ENCODE measurements at regions not wholly inside any gene's neighbourhood (a gene's known extent, or its start where the extent isn't known, plus 50 kb on each side); places are given as distances from the start of the nearest gene placed in this dataset.

DNA sequence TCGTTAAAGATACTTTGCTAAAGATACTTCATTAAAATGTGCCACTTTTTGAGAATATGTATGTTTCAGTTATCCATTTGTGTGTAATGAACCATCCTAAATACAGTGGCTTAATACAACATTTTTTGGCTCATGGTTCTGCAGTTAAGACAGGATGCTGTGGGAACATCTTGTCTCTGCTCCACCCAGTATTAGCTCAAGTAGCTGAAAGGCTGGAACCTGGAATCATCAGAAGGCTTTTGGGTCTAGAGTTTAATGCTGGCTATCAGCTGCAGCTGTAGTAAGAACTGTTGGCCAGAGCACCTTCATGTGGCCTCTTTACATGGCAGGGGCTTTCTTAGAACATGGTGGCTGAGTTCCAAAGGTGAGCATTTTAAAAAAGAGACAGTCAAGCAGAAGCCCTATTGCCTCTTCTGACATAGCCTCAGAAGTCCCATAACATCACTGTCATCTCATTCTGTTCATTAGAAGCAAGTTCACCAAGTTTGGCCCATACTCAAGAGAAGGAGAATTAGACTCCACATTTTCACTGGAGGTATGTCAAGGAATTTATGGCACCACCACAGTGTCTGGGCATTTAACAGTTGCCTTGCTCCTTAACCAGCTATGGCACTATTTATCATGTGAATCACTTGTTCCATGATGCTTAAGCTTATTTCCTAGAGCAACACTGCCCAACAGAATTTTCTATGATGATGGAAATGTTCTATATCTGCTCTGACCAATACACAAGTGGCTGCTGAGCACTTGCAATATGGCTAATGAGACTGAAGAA, 70.4 kb upstream of the PDZRN3 start:
- in situ Hi-C loops (cut with HindIII; ENCODE audit: low pct_ligation_motif_present, low pct_unique_long_range_greater_than_20kb, low sequenced_read_pairs): no loop called here
- DNase-seq: no peak

DNA sequence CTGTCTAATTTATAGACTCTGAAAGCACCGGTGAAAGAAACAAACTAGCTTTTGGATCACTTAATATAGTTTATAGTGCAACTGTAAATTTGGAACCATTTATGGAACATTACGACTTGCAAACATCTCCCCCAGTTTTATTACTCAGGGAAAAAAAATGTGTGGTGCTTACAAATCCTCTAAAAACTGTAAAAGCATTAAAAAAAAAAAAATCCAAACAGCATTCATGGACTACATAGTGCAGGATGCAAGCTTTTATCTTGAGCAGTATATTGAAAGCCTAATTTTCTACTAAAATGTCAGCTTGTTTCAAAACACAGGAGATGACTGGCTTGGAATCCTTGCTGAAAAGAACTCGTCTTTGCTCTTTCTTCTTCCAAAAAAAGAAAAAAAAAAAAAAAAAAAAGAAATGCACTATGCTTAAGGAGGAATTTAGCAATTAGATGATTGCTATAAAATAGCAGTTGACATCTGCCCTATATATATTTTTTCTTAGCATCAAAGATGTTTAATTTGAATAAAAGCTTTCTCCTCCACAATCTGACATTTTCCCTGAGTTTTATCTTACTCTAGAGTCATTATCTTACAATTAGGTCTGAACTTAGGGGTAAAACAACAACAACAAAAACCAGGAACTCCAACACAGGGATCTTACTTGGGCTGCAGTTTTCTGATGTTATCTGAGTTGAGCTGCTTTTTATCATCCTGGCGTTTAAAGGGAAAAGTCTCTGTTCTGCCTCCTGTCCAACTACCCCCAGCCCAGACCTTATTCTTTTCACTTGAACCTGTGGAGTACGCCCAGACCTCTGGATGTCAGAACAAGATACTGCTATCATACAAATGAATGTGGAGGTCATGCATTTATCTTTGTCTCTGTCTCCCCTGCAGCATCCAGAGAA, 62.6 kb upstream of the PDZRN3 start:
- in situ Hi-C loops (cut with HindIII; ENCODE audit: low pct_ligation_motif_present, low pct_unique_long_range_greater_than_20kb, low sequenced_read_pairs): no loop called here
- no peak for DNase-seq

DNA sequence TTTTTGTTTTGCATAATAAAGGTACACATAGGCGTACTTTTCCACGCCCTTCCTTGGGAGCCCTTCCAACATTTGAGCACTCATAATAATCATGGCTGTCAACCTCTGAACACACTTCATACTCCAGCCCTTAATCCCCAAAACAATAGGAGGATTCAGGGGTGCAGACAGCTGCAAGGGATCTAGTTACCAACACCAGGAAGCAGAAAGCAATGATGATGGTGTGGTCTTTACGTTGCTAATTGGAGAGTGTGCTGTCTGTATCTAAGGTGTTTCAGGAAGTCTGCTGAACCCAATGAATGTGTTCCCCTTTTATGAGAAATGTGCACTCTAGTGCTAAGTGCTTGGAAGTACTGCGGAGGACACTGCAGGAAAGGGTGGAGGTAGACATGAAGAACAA, 60.3 kb upstream of the PDZRN3 start:
- DNase-seq: no peak
- in situ Hi-C loops (cut with HindIII; ENCODE audit: low pct_ligation_motif_present, low pct_unique_long_range_greater_than_20kb, low sequenced_read_pairs): no loop called here

DNA sequence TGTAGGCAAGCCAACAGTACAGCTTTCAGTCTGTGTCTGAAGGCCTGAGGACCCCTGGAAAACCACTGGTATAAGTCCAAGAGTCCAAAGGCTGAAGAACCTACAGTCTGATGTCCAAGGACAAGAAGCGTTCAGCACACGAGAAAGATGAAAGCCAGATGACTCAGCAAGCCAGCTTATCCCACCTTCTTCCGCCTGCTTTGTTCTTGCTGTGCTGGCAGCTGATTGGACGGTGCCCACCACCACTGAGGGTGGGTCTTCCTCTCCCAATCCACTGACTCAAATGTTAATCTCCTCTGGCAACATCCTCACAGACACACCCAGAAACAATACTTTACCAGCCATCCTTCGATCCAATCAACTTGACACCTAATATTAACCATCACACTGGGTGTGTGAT, 59.0 kb upstream of the PDZRN3 start:
- no peak for DNase-seq
- in situ Hi-C loops (cut with HindIII; ENCODE audit: low pct_ligation_motif_present, low pct_unique_long_range_greater_than_20kb, low sequenced_read_pairs): no loop called here

DNA sequence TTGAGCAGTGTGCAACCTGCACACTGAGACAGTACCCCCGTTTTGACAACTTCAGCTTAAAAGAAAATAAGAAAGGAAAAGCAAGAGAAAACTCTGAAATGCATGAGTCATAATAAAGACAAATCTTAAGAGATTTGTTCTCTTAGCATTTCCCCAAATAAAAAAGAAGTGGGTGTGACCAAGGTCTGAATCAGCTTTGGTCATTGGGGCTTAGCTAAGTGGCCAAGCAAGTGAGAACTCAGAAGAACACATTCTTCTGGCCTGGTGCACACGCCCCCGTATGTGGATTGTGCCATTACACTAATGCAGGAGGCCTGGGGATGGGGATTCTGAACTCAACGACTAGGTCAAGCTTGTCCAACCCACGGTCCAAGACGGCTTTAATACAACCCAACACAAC, 56.9 kb upstream of the PDZRN3 start:
- in situ Hi-C loops (cut with HindIII; ENCODE audit: low pct_ligation_motif_present, low pct_unique_long_range_greater_than_20kb, low sequenced_read_pairs): no loop called here

DNA sequence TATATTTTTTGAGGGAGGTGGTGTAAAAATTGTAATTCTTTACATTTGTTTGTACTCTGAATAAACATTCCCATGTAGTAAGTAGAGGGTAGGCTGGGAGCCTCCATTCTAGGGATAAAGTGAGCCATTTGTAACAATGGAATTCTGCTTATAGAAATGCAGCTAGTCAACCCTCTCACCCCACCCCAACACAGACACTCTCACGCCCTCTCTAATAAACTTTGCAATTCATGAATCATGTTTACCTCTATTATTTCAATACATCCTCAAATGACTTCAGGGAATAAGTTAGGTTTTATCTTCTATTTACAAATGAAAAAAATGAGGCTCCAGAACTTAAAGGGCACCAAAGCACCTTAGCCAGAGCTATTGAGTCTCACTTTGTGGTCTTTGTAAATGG, 56.5 kb upstream of the PDZRN3 start:
- in situ Hi-C loops (cut with HindIII; ENCODE audit: low pct_ligation_motif_present, low pct_unique_long_range_greater_than_20kb, low sequenced_read_pairs): no loop called here
- no peak for DNase-seq

More for the DNA sequence above, 56.9 kb upstream of the PDZRN3 start:
- no peak for DNase-seq

DNA sequence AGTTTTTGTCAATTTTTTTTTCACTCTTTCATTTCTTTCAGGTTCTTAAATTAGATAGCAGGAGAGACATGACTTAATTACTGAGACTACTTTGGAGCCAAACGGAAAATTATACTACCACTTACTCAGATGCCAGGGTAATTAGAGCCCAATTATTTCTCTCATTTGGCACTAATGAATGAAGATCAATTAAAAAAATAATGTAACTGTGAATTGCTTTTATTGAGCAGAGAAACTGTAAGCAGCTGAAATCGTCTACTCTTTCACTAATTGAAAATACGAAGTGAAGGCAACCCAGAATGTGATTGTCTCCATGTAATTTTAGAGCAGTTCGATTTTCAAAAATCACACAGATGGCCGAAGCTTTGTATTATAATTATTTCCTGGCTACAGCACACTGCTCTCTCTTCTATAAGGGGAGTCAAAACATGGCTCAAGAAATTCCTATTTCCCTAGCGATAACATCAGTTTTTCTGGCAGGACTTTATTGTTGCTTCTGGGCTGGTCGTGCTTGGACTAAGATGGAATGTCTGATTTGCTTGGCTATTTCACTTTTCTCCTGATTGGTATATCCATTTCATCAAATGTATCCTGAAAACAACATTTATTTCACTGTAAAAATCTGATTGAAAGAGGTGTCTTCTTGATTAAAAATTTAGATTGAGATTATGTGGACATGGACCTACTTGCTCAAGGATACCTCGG, 55.8 kb upstream of the PDZRN3 start:
- no peak for DNase-seq
- in situ Hi-C loops (cut with HindIII; ENCODE audit: low pct_ligation_motif_present, low pct_unique_long_range_greater_than_20kb, low sequenced_read_pairs): no loop called here

DNA sequence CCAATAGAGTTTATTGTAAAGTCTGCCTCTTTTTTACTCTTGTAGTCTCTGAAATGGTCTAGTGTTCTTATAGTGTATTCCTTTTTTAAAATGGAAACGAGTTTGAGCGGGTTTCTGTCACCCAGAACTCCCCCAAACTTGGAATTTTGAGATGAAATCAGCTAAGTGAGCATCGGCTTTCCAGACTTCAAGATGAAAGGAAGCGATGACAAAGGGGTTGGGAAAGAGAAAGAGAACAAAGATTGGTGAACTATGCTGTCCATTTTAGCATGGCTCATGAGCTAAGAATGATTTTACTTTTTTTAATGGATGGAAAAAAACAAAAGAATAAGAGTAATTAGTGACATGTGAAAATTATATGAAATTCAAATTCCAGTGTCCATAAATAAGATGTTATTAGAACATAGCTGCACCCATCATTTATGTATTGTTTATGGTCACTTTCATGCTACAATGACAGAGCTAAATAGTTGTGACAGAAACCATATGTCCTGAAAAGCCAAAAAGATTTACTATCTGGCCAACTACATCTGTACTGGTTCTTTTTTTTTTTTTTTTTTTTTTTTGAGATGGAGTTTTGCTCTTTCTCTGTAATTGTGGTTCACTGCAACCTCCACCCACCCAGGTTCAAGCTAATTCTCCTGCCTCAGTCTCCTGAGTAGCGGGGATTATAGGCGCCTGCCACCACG, 52.7 kb upstream of the PDZRN3 start:
- DNase-seq: no peak
- in situ Hi-C loops (cut with HindIII; ENCODE audit: low pct_ligation_motif_present, low pct_unique_long_range_greater_than_20kb, low sequenced_read_pairs): no loop called here
